ENCODE measurements at regions not wholly inside any gene's neighbourhood (a gene's known extent, or its start where the extent isn't known, plus 50 kb on each side); places are given as distances from the start of the nearest gene placed in this dataset.

- no peak for TF ChIP-seq CTCF (IDR thresholded peaks at IDR 0.05)
- TF ChIP-seq POLR2A (IDR thresholded peaks at IDR 0.05): no peak
- TF ChIP-seq EP300 (IDR thresholded peaks at IDR 0.05): no peak
These were observed 228.8 kb downstream of the C12orf75 start for GRCh38 chr12:105559310-105559709.

All from ovary (tissue), 3 donors.